GM18873 (cell line): ENCODE measurements at regions not wholly inside any gene's neighbourhood (a gene's known extent, or its start where the extent isn't known, plus 50 kb on each side); places are given as distances from the start of the nearest gene placed in this dataset.

Experiments
- ATAC-seq: cut with Tn5 transposase; IDR thresholded peaks from one replicate; pipeline ENCODE4 v1.9.1; 2021; ENCODE audit warnings: mild to moderate bottlenecking, moderate library complexity, moderate number of reproducible peaks; ENCODE audit not compliant: unreplicated experiment, low FRiP score

GRCh38 chr1:87937831-87938395 is 609.2 kb downstream of the LMO4 start:
- ATAC-seq, result no peak

GRCh38 chr1:87938631-87939030 is 610.0 kb downstream of the LMO4 start:
- no peak for ATAC-seq

GRCh38 chr1:87939444-87939843 is 610.8 kb downstream of the LMO4 start:
- ATAC-seq, result no peak

- ATAC-seq, result no peak
Observed at GRCh38 chr1:87940421-87940820, 611.7 kb downstream of the LMO4 start.

GRCh38 chr1:87941337-87941946 is 612.8 kb downstream of the LMO4 start:
- ATAC-seq, result no peak

- ATAC-seq, result no peak
Observed at GRCh38 chr1:87942165-87942564, 613.5 kb downstream of the LMO4 start.

- no peak for ATAC-seq
Observed at GRCh38 chr1:87949711-87950110, 621.0 kb downstream of the LMO4 start.

GRCh38 chr1:87950369-87950768 is 621.7 kb downstream of the LMO4 start:
- no peak for ATAC-seq

GRCh38 chr1:87951409-87951808 is 622.7 kb downstream of the LMO4 start:
- no peak for ATAC-seq

- no peak for ATAC-seq
Observed at GRCh38 chr1:87951852-87952251, 623.2 kb downstream of the LMO4 start.

- ATAC-seq, result no peak
Observed at GRCh38 chr1:87953121-87953520, 624.4 kb downstream of the LMO4 start.

- ATAC-seq, result no peak
Observed at GRCh38 chr1:87953732-87954344, 625.2 kb downstream of the LMO4 start.

- ATAC-seq, result no peak
Observed at GRCh38 chr1:87955038-87955437, 626.4 kb downstream of the LMO4 start.

- ATAC-seq, result no peak
Observed at GRCh38 chr1:87956072-87956471, 627.4 kb downstream of the LMO4 start.

- no peak for ATAC-seq
Observed at GRCh38 chr1:87956750-87957149, 628.1 kb downstream of the LMO4 start.

GRCh38 chr1:87957331-87957730 is 628.7 kb downstream of the LMO4 start:
- no peak for ATAC-seq

- ATAC-seq, result no peak
Observed at GRCh38 chr1:87958201-87958600, 629.5 kb downstream of the LMO4 start.

- ATAC-seq, result no peak
Observed at GRCh38 chr1:87958716-87959115, 630.0 kb downstream of the LMO4 start.

GRCh38 chr1:87959236-87959635 is 630.6 kb downstream of the LMO4 start:
- ATAC-seq, result no peak

- no peak for ATAC-seq
Observed at GRCh38 chr1:87961992-87962391, 633.3 kb downstream of the LMO4 start.

GRCh38 chr1:87963556-87963955 is 634.9 kb downstream of the LMO4 start:
- ATAC-seq, result no peak

- no peak for ATAC-seq
Observed at GRCh38 chr1:87965193-87965592, 636.5 kb downstream of the LMO4 start.
